Neuronal stem cell (in vitro differentiated cells): ENCODE measurements at regions not wholly inside any gene's neighbourhood (a gene's known extent, or its start where the extent isn't known, plus 50 kb on each side); places are given as distances from the start of the nearest gene placed in this dataset.

Experiments used
- DNase-seq: peaks from one replicate; pipeline ENCODE4 v3.0.0-alpha.2; 2013; ENCODE audit warnings: low spot score
- H2AFZ ChIP-seq: one replicate; pipeline ENCODE4 v1.6.1; 2013; ENCODE audit warnings: mild to moderate bottlenecking, low read length, inconsistent platforms
- H2AK5ac ChIP-seq: 2 replicates; pipeline ENCODE4 v1.6.1; 2013; ENCODE audit warnings: low read depth, mild to moderate bottlenecking, inconsistent platforms, low read length, moderate library complexity, mixed read lengths
- H2BK120ac ChIP-seq: 2 replicates; pipeline ENCODE4 v1.6.1; 2013; ENCODE audit warnings: low read depth, mild to moderate bottlenecking, inconsistent platforms, low read length, moderate library complexity, mixed read lengths
- H2BK12ac ChIP-seq: one replicate; pipeline ENCODE4 v1.6.1; 2013; ENCODE audit warnings: low read length, inconsistent platforms
- H2BK15ac ChIP-seq: 2 replicates; pipeline ENCODE4 v1.6.1; 2013; ENCODE audit warnings: mild to moderate bottlenecking, low read length, inconsistent platforms, mixed read lengths
- H2BK5ac ChIP-seq: one replicate; pipeline ENCODE4 v1.6.1; 2013; ENCODE audit warnings: inconsistent platforms, mild to moderate bottlenecking, low read length, moderate library complexity
- H3K14ac ChIP-seq: one replicate; pipeline ENCODE4 v1.6.1; 2013; ENCODE audit warnings: low read length, inconsistent platforms
- H3K18ac ChIP-seq: 2 replicates; pipeline ENCODE4 v1.6.1; 2013; ENCODE audit warnings: low read length, inconsistent platforms
- H3K23ac ChIP-seq: 2 replicates; pipeline ENCODE4 v1.6.1; 2013; ENCODE audit warnings: low read depth, mild to moderate bottlenecking, mixed read lengths, low read length, inconsistent platforms; ENCODE audit not compliant: poor library complexity
- H3K27ac ChIP-seq: replicated peaks from 3 replicates; pipeline ENCODE4 v1.5.1; 2013; ENCODE audit warnings: low read length, inconsistent platforms
- H3K27me3 ChIP-seq, 3 experiments: 2 replicates each; pipeline ENCODE4 v1.6.1; 2013; ENCODE audit warnings: low read length in 3 of 3, mild to moderate bottlenecking in 2 of 3, inconsistent platforms in 1 of 3, low read depth in 1 of 3, mixed read lengths in 1 of 3, moderate library complexity in 1 of 3; ENCODE audit not compliant: control insufficient read depth in 3 of 3, insufficient read depth in 3 of 3
- H3K36me3 ChIP-seq, 2 donors: replicated peaks in 1 of 2; 2 replicates each; pipeline ENCODE4 v1.6.1; 2013; ENCODE audit warnings: low read length in 2 of 2; ENCODE audit not compliant: control insufficient read depth in 2 of 2, insufficient read depth in 2 of 2
- H3K4ac ChIP-seq: 2 replicates; pipeline ENCODE4 v1.6.1; 2013; ENCODE audit warnings: inconsistent platforms, mild to moderate bottlenecking, low read length, moderate library complexity
- H3K4me1 ChIP-seq, 2 donors: 1 replicate in 1 of 2; 2 replicates in 1 of 2; pipeline ENCODE4 v1.6.1; 2013; ENCODE audit warnings: low read length in 2 of 2, low read depth in 1 of 2; ENCODE audit not compliant: control insufficient read depth in 2 of 2, insufficient read depth in 1 of 2
- H3K4me2 ChIP-seq: one replicate; pipeline ENCODE4 v1.6.1; 2013; ENCODE audit warnings: mild to moderate bottlenecking, low read length, inconsistent platforms; ENCODE audit not compliant: insufficient read depth, poor library complexity, severe bottlenecking
- H3K4me3 ChIP-seq, 2 donors: 2 replicates each; pipeline ENCODE4 v1.5.1; 2013; ENCODE audit warnings: low read length in 2 of 2, mild to moderate bottlenecking in 2 of 2, inconsistent platforms in 1 of 2, moderate library complexity in 1 of 2
- H3K79me1 ChIP-seq: one replicate; pipeline ENCODE4 v1.6.1; 2013; ENCODE audit warnings: low read depth, mild to moderate bottlenecking, inconsistent platforms, low read length, moderate library complexity
- H3K9ac ChIP-seq: one replicate; pipeline ENCODE4 v1.6.1; 2013; ENCODE audit warnings: mild to moderate bottlenecking, low read depth, low read length, inconsistent platforms; ENCODE audit not compliant: poor library complexity
- H3K9me3 ChIP-seq, 2 donors: replicated peaks in 1 of 2; 2 replicates each; pipeline versions ENCODE3 to v1.6.1; 2013; ENCODE audit warnings: low read length in 2 of 2, mild to moderate bottlenecking in 2 of 2, inconsistent platforms in 1 of 2, low read depth in 1 of 2, mixed read lengths in 1 of 2, moderate library complexity in 1 of 2; ENCODE audit not compliant: control insufficient read depth in 2 of 2, insufficient read depth in 1 of 2
- H4K8ac ChIP-seq: one replicate; pipeline ENCODE4 v1.6.1; 2013; ENCODE audit warnings: low read depth, mild to moderate bottlenecking, inconsistent platforms, low read length, moderate library complexity
- H4K91ac ChIP-seq: one replicate; pipeline ENCODE4 v1.6.1; 2013; ENCODE audit warnings: low read length, low read depth, mild to moderate bottlenecking, inconsistent platforms; ENCODE audit not compliant: poor library complexity
- WGBS, 2 donors: extraction: QIAGEN DNeasy Blood & Tissue Kit; methylation state at CpG; one replicate each; pipeline ENCODE4 v1.1.7; 2013; ENCODE audit warnings: missing lambda C conversion rate in 2 of 2, mixed read lengths in 1 of 2; ENCODE audit not compliant: insufficient read length in 2 of 2, insufficient replicate concordance in 1 of 2; ENCODE audit errors: extremely low coverage in 2 of 2; 5-methylcytosine and 5-hydroxymethylcytosine counted together

GRCh38 chr2:187051350-187051749 is 202.4 kb upstream of the ZSWIM2 start:
- H3K14ac ChIP-seq = no peak overlapping the region
- H3K4ac ChIP-seq = no peak overlapping the region
- no peak overlapping the region for H4K91ac ChIP-seq
- no peak overlapping the region for H3K9ac ChIP-seq
- no peak overlapping the region for H2AK5ac ChIP-seq
- H3K4me2 ChIP-seq = no peak overlapping the region
- no peaks in the 10 kb centered on the region for H3K9me3 ChIP-seq
- H2BK120ac ChIP-seq = no peak overlapping the region
- WGBS, 2 donors = no CpG with 5 or more reads among the region's 1 CpG
- H2BK12ac ChIP-seq = no peak overlapping the region
- no peaks in the 10 kb centered on the region for H3K4me1 ChIP-seq
- no peak overlapping the region for H3K18ac ChIP-seq
- no peaks in the 10 kb centered on the region for H3K36me3 ChIP-seq
- H3K27ac ChIP-seq = no peak overlapping the region
- H2AFZ ChIP-seq = no peak overlapping the region
- no peak overlapping the region for H3K23ac ChIP-seq
- H3K4me3 ChIP-seq = no peak overlapping the region
- H4K8ac ChIP-seq = no peak overlapping the region
- no peak overlapping the region for H2BK15ac ChIP-seq
- no peaks in the 10 kb centered on the region for H3K79me1 ChIP-seq
- no peaks in the 10 kb centered on the region for H3K27me3 ChIP-seq
- DNase-seq = no peak
- H2BK5ac ChIP-seq = no peak overlapping the region

- Histone ChIP-seq H3K79me1 (no peaks in the 10 kb centered on the region), H4K91ac (no peak overlapping the region), H3K9ac (no peak overlapping the region), H2BK120ac (no peak overlapping the region), H2AK5ac (no peak overlapping the region), H2BK5ac (no peak overlapping the region), H3K4me3 (no peak overlapping the region), H3K4me2 (no peak overlapping the region), H3K27ac (no peak overlapping the region), H3K4me1 (no peaks in the 10 kb centered on the region), H3K14ac (no peak overlapping the region), H3K9me3 (no peaks in the 10 kb centered on the region), H2BK12ac (no peak overlapping the region), H3K23ac (no peak overlapping the region), H3K27me3 (no peaks in the 10 kb centered on the region), H3K4ac (no peak overlapping the region), H3K18ac (no peak overlapping the region), H3K36me3 (no peaks in the 10 kb centered on the region), H4K8ac (no peak overlapping the region), H2BK15ac (no peak overlapping the region), H2AFZ (no peak overlapping the region)
- no CpG with 5 or more reads among the region's 4 CpGs for WGBS, 2 donors
- DNase-seq = no peak
Observed at GRCh38 chr2:187050409-187050998, 201.5 kb upstream of the ZSWIM2 start.

GRCh38 chr2:187037310-187037709 is 188.3 kb upstream of the ZSWIM2 start:
- Histone ChIP-seq H3K79me1 (no peaks in the 10 kb centered on the region), H3K4me1 (no peaks in the 10 kb centered on the region), H2BK15ac (no peak overlapping the region), H3K9ac (no peak overlapping the region), H3K27ac (no peak overlapping the region), H3K9me3 (no peaks in the 10 kb centered on the region), H4K8ac (no peak overlapping the region), H3K18ac (no peak overlapping the region), H2BK120ac (no peak overlapping the region), H3K4me2 (no peak overlapping the region), H2AFZ (no peak overlapping the region), H3K27me3 (no peaks in the 10 kb centered on the region), H3K4me3 (no peak overlapping the region), H3K23ac (no peak overlapping the region), H2AK5ac (no peak overlapping the region), H3K4ac (no peak overlapping the region), H4K91ac (no peak overlapping the region), H3K36me3 (no peaks in the 10 kb centered on the region), H2BK5ac (no peak overlapping the region), H2BK12ac (no peak overlapping the region), H3K14ac (no peak overlapping the region)
- DNase-seq = no peak

GRCh38 chr2:187034434-187034833 is 185.5 kb upstream of the ZSWIM2 start:
- H4K91ac ChIP-seq = no peak overlapping the region
- no peaks in the 10 kb centered on the region for H3K36me3 ChIP-seq
- no peak for DNase-seq
- H3K9me3 ChIP-seq = no peaks in the 10 kb centered on the region
- no peak overlapping the region for H3K4me3 ChIP-seq
- no peaks in the 10 kb centered on the region for H3K27me3 ChIP-seq
- no peak overlapping the region for H3K23ac ChIP-seq
- no peak overlapping the region for H2AK5ac ChIP-seq
- no peaks in the 10 kb centered on the region for H3K4me1 ChIP-seq
- no peak overlapping the region for H2BK5ac ChIP-seq
- no peak overlapping the region for H2BK120ac ChIP-seq
- H3K14ac ChIP-seq = no peak overlapping the region
- no peak overlapping the region for H4K8ac ChIP-seq
- H3K79me1 ChIP-seq = no peaks in the 10 kb centered on the region
- H2BK15ac ChIP-seq = no peak overlapping the region
- no peak overlapping the region for H3K4me2 ChIP-seq
- H2BK12ac ChIP-seq = no peak overlapping the region
- H2AFZ ChIP-seq = no peak overlapping the region
- no peak overlapping the region for H3K18ac ChIP-seq
- no peak overlapping the region for H3K4ac ChIP-seq
- H3K9ac ChIP-seq = no peak overlapping the region
- no peak overlapping the region for H3K27ac ChIP-seq
